ENCODE measurements at regions not wholly inside any gene's neighbourhood (a gene's known extent, or its start where the extent isn't known, plus 50 kb on each side); places are given as distances from the start of the nearest gene placed in this dataset.
"Not testable (repeated sequence)": the region's sequence is repeated elsewhere in the genome, so short reads cannot be mapped to it uniquely, and the experiment has no call there.

- no peak for DNase-seq
- intact Hi-C loops (cut with DNase I): no loop called here
- ATAC-seq: no peak
Measured at GRCh38 chr5:25416960-25417359, 772.2 kb upstream of the CDH10 start.

- DNase-seq (no peak), ATAC-seq (no peak)
- intact Hi-C loops (cut with DNase I): no loop called here
Measured at GRCh38 chr5:25415970-25416369, 771.2 kb upstream of the CDH10 start.

- intact Hi-C loops (cut with DNase I): no loop called here
- DNase-seq (no peak), ATAC-seq (no peak)
Measured at GRCh38 chr5:25414742-25415141, 770.0 kb upstream of the CDH10 start.

- ATAC-seq: no peak
- intact Hi-C loops (cut with DNase I): no loop called here
- DNase-seq: no peak
Measured at GRCh38 chr5:25412116-25412661, 767.4 kb upstream of the CDH10 start.

- DNase-seq; ATAC-seq; intact Hi-C loops (cut with DNase I): not testable (repeated sequence)
Measured at GRCh38 chr5:25407365-25407764, 762.6 kb upstream of the CDH10 start.

DNA sequence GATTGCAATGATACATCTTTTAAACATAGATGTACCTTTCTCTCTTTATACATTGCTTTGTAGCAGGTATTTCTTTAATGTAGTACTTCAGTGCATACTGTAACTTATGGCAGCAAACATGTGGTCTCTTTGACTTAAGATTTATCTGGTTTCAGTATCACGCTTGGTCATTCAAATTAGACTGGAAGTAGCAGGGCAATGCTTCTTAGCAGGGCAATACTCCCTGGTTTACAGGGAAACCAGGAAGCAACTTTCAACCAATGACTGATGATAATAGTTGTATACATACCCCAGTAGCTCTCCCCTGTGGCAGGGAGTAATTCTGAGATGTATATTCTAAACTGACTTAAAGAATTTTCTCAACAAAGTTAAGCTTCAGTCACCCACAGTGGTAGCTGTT is 761.1 kb upstream of the CDH10 start:
- intact Hi-C loops (cut with DNase I): no loop called here
- no peak for DNase-seq
- ATAC-seq: no peak

- ATAC-seq (no peak), DNase-seq (no peak)
- intact Hi-C loops (cut with DNase I): no loop called here
Measured at GRCh38 chr5:25399878-25400480, 755.2 kb upstream of the CDH10 start.

GRCh38 chr5:25393957-25394356 is 749.2 kb upstream of the CDH10 start:
- intact Hi-C loops (cut with DNase I): no loop called here
- DNase-seq (no peak), ATAC-seq (no peak)

DNA sequence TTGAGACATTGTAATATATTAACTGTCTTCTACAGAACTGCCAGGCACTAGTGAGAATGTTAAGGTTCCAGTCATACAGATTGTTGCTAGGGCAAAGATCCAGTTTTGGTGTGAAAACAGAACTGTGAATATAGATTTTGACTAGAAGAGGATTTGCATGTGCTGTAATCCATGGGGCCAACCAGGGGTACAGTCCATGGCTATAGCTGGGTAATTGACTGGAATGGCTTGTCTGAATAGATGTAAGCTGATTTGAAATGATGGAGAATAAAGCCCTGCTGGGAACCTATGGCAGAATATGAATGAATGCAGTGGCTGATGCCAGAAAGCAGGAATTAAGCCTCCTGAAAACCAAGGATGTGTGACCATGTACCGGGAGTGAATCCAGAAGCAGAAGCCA is 748.5 kb upstream of the CDH10 start:
- no peak for DNase-seq
- intact Hi-C loops (cut with DNase I): no loop called here
- ATAC-seq: no peak

- intact Hi-C loops (cut with DNase I): no loop called here
- no peak for ATAC-seq
- DNase-seq: no peak
Measured at GRCh38 chr5:25387953-25388352, 743.2 kb upstream of the CDH10 start.

GRCh38 chr5:25362799-25363198 is 718.0 kb upstream of the CDH10 start:
- no peak for DNase-seq
- intact Hi-C loops (cut with DNase I): no loop called here
- ATAC-seq: no peak

GRCh38 chr5:25358919-25359318 is 714.1 kb upstream of the CDH10 start:
- intact Hi-C loops (cut with DNase I): no loop called here
- DNase-seq (no peak), ATAC-seq (no peak)

DNA sequence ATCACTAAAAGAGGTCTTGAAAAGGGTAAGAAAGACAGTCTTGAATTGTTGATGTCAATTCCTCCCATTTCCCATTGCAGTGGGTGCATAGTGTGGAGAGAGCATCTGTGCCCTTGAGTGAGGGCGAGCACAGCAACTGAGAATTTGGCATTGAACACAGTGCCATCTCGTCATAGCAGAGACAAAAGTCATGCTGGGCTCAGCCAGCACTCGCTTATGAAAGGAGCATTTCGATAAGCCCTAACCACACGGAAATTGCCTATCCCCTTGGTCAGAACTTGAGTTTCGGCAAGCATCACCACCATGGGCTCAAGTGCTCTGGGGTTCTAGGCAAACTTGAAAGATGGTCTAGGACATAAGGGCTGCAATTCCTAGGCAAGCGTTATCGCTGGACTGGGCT is 712.8 kb upstream of the CDH10 start:
- intact Hi-C loops (cut with DNase I): no loop called here
- DNase-seq: no peak
- ATAC-seq: no peak

GRCh38 chr5:25349746-25350145 is 705.0 kb upstream of the CDH10 start:
- intact Hi-C loops (cut with DNase I): no loop called here
- ATAC-seq (no peak), DNase-seq (no peak)

DNA sequence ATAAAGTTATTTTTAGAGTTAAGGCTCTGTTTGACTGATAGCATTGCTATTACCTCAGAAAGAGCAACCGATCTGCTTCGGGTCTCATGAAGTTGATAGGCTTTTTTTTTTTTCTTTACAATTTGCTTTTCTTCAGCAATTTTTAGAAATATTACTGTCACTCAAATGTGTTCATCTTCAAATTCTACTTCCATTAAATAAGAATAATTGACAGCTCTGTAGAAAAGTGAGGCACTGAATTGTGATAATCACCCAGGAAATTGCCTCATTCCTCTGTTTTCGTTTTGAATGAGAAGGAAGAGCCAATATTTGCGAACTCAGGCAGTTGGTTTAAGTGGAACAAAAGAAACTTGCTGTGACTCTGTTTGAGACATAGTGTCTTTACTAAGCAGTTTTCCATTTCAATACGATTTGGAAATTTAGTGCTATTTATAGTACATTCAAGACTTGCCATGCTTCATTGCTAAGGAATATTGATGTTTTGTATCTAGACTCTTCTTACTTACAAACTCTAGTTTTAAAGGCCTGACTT is 700.5 kb upstream of the CDH10 start:
- DNase-seq (no peak), ATAC-seq (no peak)
- intact Hi-C loops (cut with DNase I): no loop called here

DNA sequence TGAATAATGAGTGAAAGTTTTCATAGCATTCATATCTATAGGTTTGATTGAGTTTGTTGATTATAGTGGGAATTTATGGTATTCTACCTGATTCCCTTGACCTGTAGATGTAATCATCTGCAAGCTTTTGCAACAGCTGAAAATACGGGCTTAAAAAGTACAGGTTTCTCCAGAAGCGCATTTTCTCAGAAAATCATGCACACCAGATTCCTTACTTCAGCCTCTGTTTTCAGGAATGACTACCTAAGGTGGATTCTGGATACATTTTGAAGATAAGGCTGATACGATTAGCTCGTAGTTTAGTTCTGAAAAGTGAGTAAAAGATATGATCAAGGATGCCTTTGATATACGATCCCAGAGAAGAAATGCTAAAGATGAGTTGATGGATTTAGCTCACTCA is 694.8 kb upstream of the CDH10 start:
- ATAC-seq (no peak), DNase-seq (no peak)
- intact Hi-C loops (cut with DNase I): no loop called here

GRCh38 chr5:25334350-25334749 is 689.6 kb upstream of the CDH10 start:
- no peak for ATAC-seq
- DNase-seq: no peak
- intact Hi-C loops (cut with DNase I): no loop called here

DNA sequence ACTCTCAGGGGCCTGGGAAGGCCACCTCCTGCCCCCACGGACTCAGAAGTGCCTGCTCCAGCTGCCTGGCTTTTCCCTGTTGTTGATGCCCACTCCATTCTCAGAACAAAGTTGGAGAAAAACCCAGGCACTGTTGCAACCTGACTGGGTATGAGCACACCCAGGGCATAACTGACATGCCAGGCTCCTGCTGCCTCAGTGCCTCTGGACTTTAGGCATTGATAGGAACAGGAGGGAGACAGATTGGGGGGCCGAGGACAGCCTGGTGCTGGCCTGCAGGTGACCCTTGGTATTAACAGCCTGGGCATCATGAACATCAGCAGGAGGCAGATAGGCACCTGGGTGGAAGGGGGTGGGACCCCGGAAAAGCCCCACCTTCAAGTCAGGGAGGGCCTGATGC is 685.9 kb upstream of the CDH10 start:
- intact Hi-C loops (cut with DNase I): no loop called here
- ATAC-seq (no peak), DNase-seq (no peak)

DNA sequence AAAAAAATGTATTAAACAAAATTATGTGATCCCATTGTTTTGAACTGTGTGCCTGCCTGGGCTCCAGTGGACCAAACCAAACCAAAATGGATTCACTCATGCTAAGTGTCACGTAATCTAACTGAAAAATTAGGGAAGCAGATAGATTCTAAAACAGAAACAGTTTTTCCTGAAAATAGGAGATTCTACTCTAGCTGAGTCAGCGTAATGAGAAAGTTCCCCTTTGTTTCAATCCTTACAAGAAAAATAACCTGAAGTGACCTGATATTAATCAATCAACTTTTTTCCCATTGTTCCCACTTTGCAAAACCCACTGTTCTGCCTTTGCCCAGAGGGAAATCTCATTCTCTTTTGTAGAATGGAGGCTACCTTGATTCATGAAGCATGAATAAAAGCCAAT is 682.4 kb upstream of the CDH10 start:
- no peak for DNase-seq
- intact Hi-C loops (cut with DNase I): no loop called here
- ATAC-seq: no peak

GRCh38 chr5:25301836-25302235 is 657.1 kb upstream of the CDH10 start:
- DNase-seq: no peak
- intact Hi-C loops (cut with DNase I): no loop called here
- ATAC-seq: no peak

DNA sequence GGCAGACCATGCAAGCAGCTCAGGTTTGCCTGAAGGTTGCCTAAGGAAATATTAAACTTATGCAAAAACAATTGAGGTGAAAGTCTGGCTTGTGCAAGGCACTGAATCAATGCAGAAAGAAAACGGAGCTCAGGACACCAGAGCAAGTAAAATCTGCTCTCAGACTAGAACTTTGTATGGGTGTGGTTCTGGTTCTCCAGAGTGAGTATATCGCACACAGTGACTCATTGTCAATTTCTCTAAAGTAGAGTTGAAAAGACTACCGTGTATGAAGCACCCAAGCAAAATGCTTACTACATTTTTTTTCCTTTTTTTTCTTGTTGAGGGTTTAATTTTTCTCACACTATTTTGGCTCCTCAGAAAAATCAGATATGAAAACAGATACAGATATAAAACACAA is 650.3 kb upstream of the CDH10 start:
- intact Hi-C loops (cut with DNase I): no loop called here
- no peak for DNase-seq
- ATAC-seq: no peak

GRCh38 chr5:25289766-25290165 is 645.0 kb upstream of the CDH10 start:
- ATAC-seq; intact Hi-C loops (cut with DNase I); DNase-seq: not testable (repeated sequence)
